Globus pallidus (tissue), 1 donor: ENCODE measurements at regions not wholly inside any gene's neighbourhood (a gene's known extent, or its start where the extent isn't known, plus 50 kb on each side); places are given as distances from the start of the nearest gene placed in this dataset.
"Not testable (repeated sequence)": the region's sequence is repeated elsewhere in the genome, so short reads cannot be mapped to it uniquely, and the experiment has no call there.

Source experiments
- DNase-seq: peaks from one replicate; pipeline ENCODE4 v3.0.0-alpha.2; 2015; ENCODE audit warnings: low spot score

GRCh38 chr22:48727454-48728058 lies 1100.1 kb downstream of the BRD1 start:
- DNase-seq, result no peak

- no peak for DNase-seq
Measured at GRCh38 chr22:48724899-48725298, 1102.8 kb downstream of the BRD1 start.

GRCh38 chr22:48722661-48723060 lies 1105.0 kb downstream of the BRD1 start:
- DNase-seq, result no peak

GRCh38 chr22:48721395-48721669 lies 1106.3 kb downstream of the BRD1 start:
- DNase-seq, result no peak

GRCh38 chr22:48720662-48721394 lies 1106.8 kb downstream of the BRD1 start:
- DNase-seq, result no peak

GRCh38 chr22:48719978-48720661 lies 1107.6 kb downstream of the BRD1 start:
- DNase-seq, result no peak

GRCh38 chr22:48718818-48719500 lies 1108.7 kb downstream of the BRD1 start:
- no peak for DNase-seq

GRCh38 chr22:48717883-48718817 lies 1109.5 kb downstream of the BRD1 start:
- no peak for DNase-seq

- DNase-seq, result no peak
Measured at GRCh38 chr22:48717076-48717810, 1110.4 kb downstream of the BRD1 start.

GRCh38 chr22:48716154-48716553 lies 1111.5 kb downstream of the BRD1 start:
- not testable (repeated sequence) for DNase-seq

- DNase-seq, result no peak
Measured at GRCh38 chr22:48715511-48715910, 1112.2 kb downstream of the BRD1 start.

GRCh38 chr22:48714231-48714630 lies 1113.4 kb downstream of the BRD1 start:
- DNase-seq, result no peak

- DNase-seq, result no peak
Measured at GRCh38 chr22:48713272-48714205, 1114.1 kb downstream of the BRD1 start.

- no peak for DNase-seq
Measured at GRCh38 chr22:48712558-48713271, 1115.0 kb downstream of the BRD1 start.

GRCh38 chr22:48711669-48712068 lies 1116.0 kb downstream of the BRD1 start:
- no peak for DNase-seq

GRCh38 chr22:48711031-48711431 lies 1116.6 kb downstream of the BRD1 start:
- DNase-seq, result no peak

- no peak for DNase-seq
Measured at GRCh38 chr22:48710410-48710809, 1117.3 kb downstream of the BRD1 start.

GRCh38 chr22:48709976-48710375 lies 1117.7 kb downstream of the BRD1 start:
- DNase-seq, result no peak

- DNase-seq, result no peak
Measured at GRCh38 chr22:48709453-48709852, 1118.2 kb downstream of the BRD1 start.
